H1 (cell line): ENCODE measurements at regions not wholly inside any gene's neighbourhood (a gene's known extent, or its start where the extent isn't known, plus 50 kb on each side); places are given as distances from the start of the nearest gene placed in this dataset.

Experiments
- CTCF ChIA-PET: fragments of 300-600 bp; sonication (Branson Sonifier 250); formaldehyde crosslinking; loops from one replicate; lab custom pipeline; 2021; ENCODE audit not compliant: partially characterized antibody; lab: Charles Lee
- POLR2A ChIA-PET: fragments of 300-600 bp; sonication (Branson Sonifier 250); formaldehyde crosslinking; loops from one replicate; lab custom pipeline; 2021; ENCODE audit warnings: inconsistent platforms; ENCODE audit not compliant: partially characterized antibody; lab: Charles Lee
- DNase-seq, 2 experiments: peaks; one replicate each; pipeline versions ENCODE4 v3.0.0 to v3.0.0-alpha.2; 2010 to 2022; ENCODE audit warnings: low spot score in 2 of 2, low read depth in 1 of 2, mixed read lengths in 1 of 2
- FAIRE-seq: peaks from 2 replicates; lab custom pipeline; 2011; peaks lifted over from hg19 to GRCh38; lab: Jason Lieb, UNC
- H2AFZ ChIP-seq: 2 replicates; pipeline ENCODE4 v1.8.1; 2012; ENCODE audit warnings: low read length, inconsistent platforms
- H2AK5ac ChIP-seq: 2 replicates; pipeline ENCODE4 v1.6.1; 2013; ENCODE audit warnings: low read depth, low read length
- H2BK120ac ChIP-seq: replicated peaks from 2 replicates; pipeline ENCODE3; 2013; ENCODE audit warnings: low read depth, low read length, inconsistent platforms
- H2BK12ac ChIP-seq: 2 replicates; pipeline ENCODE4 v1.6.1; 2013; ENCODE audit warnings: low read depth, low read length
- H2BK15ac ChIP-seq: 2 replicates; pipeline ENCODE4 v1.6.1; 2013; ENCODE audit warnings: low read length
- H2BK20ac ChIP-seq: 2 replicates; pipeline ENCODE4 v1.6.1; 2013; ENCODE audit warnings: low read length
- H2BK5ac ChIP-seq: 2 replicates; pipeline ENCODE4 v1.6.1; 2013; ENCODE audit warnings: low read depth, low read length
- H3K14ac ChIP-seq: 2 replicates; pipeline ENCODE4 v1.6.1; 2013; ENCODE audit warnings: inconsistent platforms; ENCODE audit not compliant: insufficient read length
- H3K18ac ChIP-seq: 2 replicates; pipeline ENCODE4 v1.6.1; 2013; ENCODE audit warnings: low read length; ENCODE audit errors: extremely low read depth
- H3K23ac ChIP-seq: 2 replicates; pipeline ENCODE4 v1.6.1; 2013; ENCODE audit warnings: inconsistent platforms; ENCODE audit not compliant: insufficient read length
- H3K23me2 ChIP-seq: 2 replicates; pipeline ENCODE4 v1.6.1; 2013; ENCODE audit warnings: low read depth, low read length
- H3K27ac ChIP-seq: 2 replicates; pipeline ENCODE4 v1.6.1; 2011; ENCODE audit warnings: low read depth, low read length, inconsistent platforms
- H3K27me3 ChIP-seq, 4 experiments: replicated peaks in 1 of 4; 1 replicate in 1 of 4; 2 replicates in 3 of 4; pipeline versions ENCODE4 v1.6.1 to v1.8.1; 2011 to 2013; ENCODE audit warnings: low read length in 3 of 4, mild to moderate bottlenecking in 3 of 4, inconsistent platforms in 2 of 4, mixed read lengths in 2 of 4, moderate library complexity in 1 of 4; ENCODE audit not compliant: control insufficient read depth in 3 of 4, insufficient read depth in 3 of 4; ENCODE audit errors: extremely low read depth in 1 of 4
- H3K36me3 ChIP-seq, 4 experiments: 2 replicates each; pipeline versions ENCODE4 v1.6.1 to v1.8.1; 2011 to 2013; ENCODE audit warnings: mild to moderate bottlenecking in 4 of 4, low read length in 3 of 4, moderate library complexity in 2 of 4, control low read depth in 1 of 4, inconsistent platforms in 1 of 4; ENCODE audit not compliant: insufficient read depth in 4 of 4, control insufficient read depth in 2 of 4
- H3K4ac ChIP-seq: replicated peaks from 2 replicates; pipeline ENCODE3; 2013; ENCODE audit warnings: low read length, low read depth, mixed read lengths, inconsistent platforms; ENCODE audit not compliant: insufficient read length
- H3K4me1 ChIP-seq, 4 experiments: replicated peaks in 1 of 4; 1 replicate in 1 of 4; 2 replicates in 3 of 4; pipeline versions ENCODE4 v1.6.1 to v1.8.1; 2011 to 2013; ENCODE audit warnings: low read length in 3 of 4, inconsistent platforms in 2 of 4, mixed read lengths in 1 of 4; ENCODE audit not compliant: insufficient read depth in 4 of 4, control insufficient read depth in 3 of 4
- H3K4me2 ChIP-seq, 2 experiments: 2 replicates each; pipeline versions ENCODE4 v1.6.1 to v1.8.1; 2011 to 2013; ENCODE audit warnings: low read depth in 2 of 2, low read length in 2 of 2, control low read depth in 1 of 2, inconsistent platforms in 1 of 2, mild to moderate bottlenecking in 1 of 2; ENCODE audit not compliant: insufficient read depth in 1 of 2
- H3K4me3 ChIP-seq, 4 experiments: fragments of 200-600, 300-600 bp in 1 of 4; sonication (generic), shearing (Covaris generic), sonication (Bioruptor Twin) in 1 of 4; 2 replicates each; pipeline versions ENCODE4 v1.5.1 to v1.8.1; 2011 to 2016; ENCODE audit warnings: low read length in 4 of 4, low read depth in 3 of 4, control low read depth in 2 of 4, inconsistent platforms in 2 of 4, mild to moderate bottlenecking in 2 of 4, mixed read lengths in 1 of 4, moderate library complexity in 1 of 4; ENCODE audit not compliant: insufficient read depth in 2 of 4; ENCODE audit errors: extremely low read depth in 1 of 4
- H3K56ac ChIP-seq: replicated peaks from 2 replicates; pipeline ENCODE3; 2013; ENCODE audit warnings: low read depth, mild to moderate bottlenecking, mixed read lengths, low read length, inconsistent platforms; ENCODE audit not compliant: insufficient read length
- H3K79me1 ChIP-seq: 2 replicates; pipeline ENCODE4 v1.6.1; 2013; ENCODE audit warnings: low read depth, low read length, control low read depth
- H3K79me2 ChIP-seq, 2 experiments: 2 replicates each; pipeline versions ENCODE4 v1.6.1 to v1.8.1; 2012 to 2013; ENCODE audit warnings: low read length in 2 of 2, mild to moderate bottlenecking in 2 of 2, inconsistent platforms in 1 of 2; ENCODE audit not compliant: insufficient read depth in 2 of 2, control insufficient read depth in 1 of 2
- H3K9ac ChIP-seq, 4 experiments: replicated peaks in 1 of 4; 1 replicate in 1 of 4; 2 replicates in 3 of 4; pipeline versions ENCODE4 v1.6.1 to v1.8.1; 2011 to 2013; ENCODE audit warnings: low read depth in 3 of 4, low read length in 3 of 4, control low read depth in 2 of 4, mild to moderate bottlenecking in 2 of 4, moderate library complexity in 2 of 4, inconsistent platforms in 1 of 4; ENCODE audit errors: extremely low read depth in 1 of 4
- H3K9me3 ChIP-seq, 2 experiments: 2 replicates each; pipeline versions ENCODE4 v1.6.1 to v1.8.1; 2012 to 2013; ENCODE audit warnings: mild to moderate bottlenecking in 2 of 2, moderate library complexity in 2 of 2, control low read depth in 1 of 2, inconsistent platforms in 1 of 2, low read depth in 1 of 2, low read length in 1 of 2, mixed read lengths in 1 of 2; ENCODE audit not compliant: insufficient read depth in 2 of 2
- H4K20me1 ChIP-seq, 2 experiments: replicated peaks in 1 of 2; 2 replicates each; pipeline versions ENCODE3 to v1.8.1; 2011 to 2013; ENCODE audit warnings: inconsistent platforms in 2 of 2, low read length in 2 of 2, mild to moderate bottlenecking in 1 of 2; ENCODE audit not compliant: insufficient read depth in 2 of 2, control insufficient read depth in 1 of 2
- H4K5ac ChIP-seq: 2 replicates; pipeline ENCODE4 v1.6.1; 2013; ENCODE audit warnings: low read length, low read depth, mixed read lengths, inconsistent platforms; ENCODE audit not compliant: insufficient read length
- H4K8ac ChIP-seq: 2 replicates; pipeline ENCODE4 v1.8.0; 2013; ENCODE audit warnings: mild to moderate bottlenecking, moderate library complexity, low read length, inconsistent platforms; ENCODE audit not compliant: insufficient read depth; ENCODE audit errors: extremely low read depth
- H4K91ac ChIP-seq: replicated peaks from 2 replicates; pipeline ENCODE3; 2013; ENCODE audit warnings: low read length, mixed read lengths, inconsistent platforms; ENCODE audit not compliant: insufficient read length
- HDAC6 ChIP-seq: IDR thresholded peaks from one replicate; pipeline ENCODE4 v1.7.1; 2012; ENCODE audit warnings: low read depth, mild to moderate bottlenecking, inconsistent platforms, low read length, moderate library complexity
- JUN ChIP-seq: IDR thresholded peaks from 2 replicates; pipeline ENCODE4 v1.6.1; 2011; ENCODE audit warnings: low read depth, mild to moderate bottlenecking, improper control_type of control experiment, low read length
- SRF ChIP-seq: IDR thresholded peaks from 2 replicates; pipeline ENCODE4 v1.6.1; 2011; ENCODE audit warnings: mild to moderate bottlenecking, low read depth, low read length, moderate library complexity
- WGBS, 2 experiments: shearing (Covaris generic) in 1 of 2; methylation state at CpG; one replicate each; pipeline versions ENCODE4 v1.1.6 to v1.1.7; 2013 to 2015; ENCODE audit warnings: low lambda C conversion rate in 2 of 2, mixed read lengths in 2 of 2, inconsistent platforms in 1 of 2, low coverage in 1 of 2, missing lambda C conversion rate in 1 of 2; ENCODE audit not compliant: insufficient replicate concordance in 2 of 2, insufficient coverage in 1 of 2, insufficient read length in 1 of 2; ENCODE audit errors: extremely low coverage in 1 of 2, missing lambda C conversion rate in 1 of 2; 5-methylcytosine and 5-hydroxymethylcytosine counted together

DNA sequence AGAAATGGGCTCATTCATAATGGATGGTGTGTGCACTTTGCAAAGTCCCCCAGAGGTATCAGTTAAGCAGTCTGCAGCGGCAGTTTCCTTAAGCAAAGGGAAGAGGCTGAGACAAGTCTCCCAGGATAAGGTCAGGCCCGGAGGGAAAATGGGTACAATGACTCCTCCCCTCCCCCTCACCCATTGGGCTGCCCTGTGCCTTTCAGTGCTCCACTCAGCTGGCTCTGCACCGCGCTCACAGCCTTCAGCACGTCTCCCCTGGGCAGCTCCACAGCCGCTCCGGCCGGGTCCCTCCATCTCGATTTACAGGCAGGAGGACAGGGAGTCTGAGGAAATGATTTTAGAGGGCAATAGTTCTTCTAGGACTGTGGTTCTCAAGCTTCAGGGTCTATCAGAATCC lies 264.8 kb downstream of the LRFN2 start:
- no peak overlapping the region for H2BK20ac ChIP-seq
- peaks cover 2 to 11% (median 7%) of the 10 kb centered on the region in 4 experiments; a peak in 4 of 7 replicates for H3K4me1 ChIP-seq
- FAIRE-seq (no peak), DNase-seq (no peak)
- no peak overlapping the region; a peak in 1 of 4 replicates for H3K4me2 ChIP-seq
- no peaks in the 10 kb centered on the region for H4K20me1 ChIP-seq
- ChIA-PET CTCF (interaction anchor here (0.7 to 3.2 kb wide), 11 partner anchors 9 to 960 kb away, joined by 3 to 19 read pairs (median 4); no protein-coding TSS in a partner anchor), POLR2A (no interaction called here)
- no peak overlapping the region for H3K23ac ChIP-seq
- H3K79me1 ChIP-seq, result no peaks in the 10 kb centered on the region
- H3K23me2 ChIP-seq, result no peaks in the 10 kb centered on the region
- no peak overlapping the region; the same call in 1 of the 2 replicates for H4K8ac ChIP-seq
- no peak for TF ChIP-seq SRF
- no peak for TF ChIP-seq HDAC6
- TF ChIP-seq JUN, result no peak
- H2BK120ac ChIP-seq, result no peak overlapping the region
- H2BK5ac ChIP-seq, result no peak overlapping the region
- H4K5ac ChIP-seq, result no peak overlapping the region
- H3K79me2 ChIP-seq, result no peaks in the 10 kb centered on the region
- no peak overlapping the region for H4K91ac ChIP-seq
- no peaks in the 10 kb centered on the region; a peak in 2 of 7 replicates for H3K27me3 ChIP-seq
- no peak overlapping the region for H3K4ac ChIP-seq
- H3K9me3 ChIP-seq, result no peaks in the 10 kb centered on the region
- H3K36me3 ChIP-seq, result no peaks in the 10 kb centered on the region
- H3K56ac ChIP-seq, result no peak overlapping the region
- no peak overlapping the region for H3K18ac ChIP-seq
- no peak overlapping the region for H2AK5ac ChIP-seq
- H2BK12ac ChIP-seq, result no peak overlapping the region; the same call in 1 of the 2 replicates
- no peak overlapping the region for H3K27ac ChIP-seq
- no peak overlapping the region for H3K4me3 ChIP-seq
- 70% methylated on average over 9 of the region's 9 CpGs; no CpG with 5 or more reads in 1 of the 2 experiments for WGBS, 2 experiments
- H3K14ac ChIP-seq, result no peak overlapping the region
- no peak overlapping the region for H2AFZ ChIP-seq
- H3K9ac ChIP-seq, result no peak overlapping the region
- H2BK15ac ChIP-seq, result no peak overlapping the region
